ENCODE measurements at regions not wholly inside any gene's neighbourhood (a gene's known extent, or its start where the extent isn't known, plus 50 kb on each side); places are given as distances from the start of the nearest gene placed in this dataset.

DNA sequence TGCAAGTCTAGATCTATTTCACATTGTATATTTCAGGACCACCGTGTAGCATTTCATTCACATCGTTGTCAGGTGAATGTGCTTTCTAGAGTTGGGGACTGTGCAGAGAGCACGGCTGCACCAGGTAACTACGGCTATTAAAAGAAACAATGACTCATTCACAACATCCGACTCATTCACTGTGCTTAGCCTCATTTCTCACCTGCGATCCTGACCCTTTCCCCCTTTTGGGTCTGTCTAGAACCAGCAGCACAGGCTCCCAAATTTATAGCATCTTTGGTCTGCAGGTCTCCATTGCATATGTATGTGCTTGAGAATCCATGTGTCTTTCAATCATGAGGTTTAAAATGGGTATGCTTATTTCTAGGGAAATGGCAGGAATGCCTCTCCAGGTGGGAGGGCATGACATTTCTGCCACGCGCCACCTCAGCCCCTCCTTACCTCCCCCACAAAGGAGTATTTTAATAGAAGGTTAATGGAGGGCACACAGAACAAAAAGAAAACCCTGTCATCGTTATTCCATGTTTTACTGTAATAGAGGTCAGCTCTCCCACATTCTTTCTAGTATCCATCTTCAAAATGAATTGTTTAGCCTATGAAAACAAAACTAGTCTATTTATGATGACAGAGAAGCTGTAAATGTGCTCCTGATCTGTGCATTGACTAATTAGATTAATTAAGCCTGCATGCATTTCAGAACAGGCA lies 246.7 kb upstream of the EPHA4 start (continued):
- TF ChIP-seq ZNF331 (CRISPR knock-in tag; IDR thresholded peaks at IDR 0.05; ENCODE audit: low read depth), result no peak
- no peak for TF ChIP-seq EZH2phosphoT487 (IDR thresholded peaks at IDR 0.05; ENCODE audit: unreplicated experiment)
- TF ChIP-seq NANOG (IDR thresholded peaks at IDR 0.05; ENCODE audit: borderline replicate concordance), result no peak
- TF ChIP-seq POLR2AphosphoS5 (IDR thresholded peaks at IDR 0.05; ENCODE audit: low read depth), result no peak
- no peak for TF ChIP-seq STAT1 (IDR thresholded peaks at IDR 0.05; ENCODE audit: unreplicated experiment)
- TF ChIP-seq ZNF114 (CRISPR knock-in tag; IDR thresholded peaks at IDR 0.05), result no peak
- TF ChIP-seq, protein P1, sequence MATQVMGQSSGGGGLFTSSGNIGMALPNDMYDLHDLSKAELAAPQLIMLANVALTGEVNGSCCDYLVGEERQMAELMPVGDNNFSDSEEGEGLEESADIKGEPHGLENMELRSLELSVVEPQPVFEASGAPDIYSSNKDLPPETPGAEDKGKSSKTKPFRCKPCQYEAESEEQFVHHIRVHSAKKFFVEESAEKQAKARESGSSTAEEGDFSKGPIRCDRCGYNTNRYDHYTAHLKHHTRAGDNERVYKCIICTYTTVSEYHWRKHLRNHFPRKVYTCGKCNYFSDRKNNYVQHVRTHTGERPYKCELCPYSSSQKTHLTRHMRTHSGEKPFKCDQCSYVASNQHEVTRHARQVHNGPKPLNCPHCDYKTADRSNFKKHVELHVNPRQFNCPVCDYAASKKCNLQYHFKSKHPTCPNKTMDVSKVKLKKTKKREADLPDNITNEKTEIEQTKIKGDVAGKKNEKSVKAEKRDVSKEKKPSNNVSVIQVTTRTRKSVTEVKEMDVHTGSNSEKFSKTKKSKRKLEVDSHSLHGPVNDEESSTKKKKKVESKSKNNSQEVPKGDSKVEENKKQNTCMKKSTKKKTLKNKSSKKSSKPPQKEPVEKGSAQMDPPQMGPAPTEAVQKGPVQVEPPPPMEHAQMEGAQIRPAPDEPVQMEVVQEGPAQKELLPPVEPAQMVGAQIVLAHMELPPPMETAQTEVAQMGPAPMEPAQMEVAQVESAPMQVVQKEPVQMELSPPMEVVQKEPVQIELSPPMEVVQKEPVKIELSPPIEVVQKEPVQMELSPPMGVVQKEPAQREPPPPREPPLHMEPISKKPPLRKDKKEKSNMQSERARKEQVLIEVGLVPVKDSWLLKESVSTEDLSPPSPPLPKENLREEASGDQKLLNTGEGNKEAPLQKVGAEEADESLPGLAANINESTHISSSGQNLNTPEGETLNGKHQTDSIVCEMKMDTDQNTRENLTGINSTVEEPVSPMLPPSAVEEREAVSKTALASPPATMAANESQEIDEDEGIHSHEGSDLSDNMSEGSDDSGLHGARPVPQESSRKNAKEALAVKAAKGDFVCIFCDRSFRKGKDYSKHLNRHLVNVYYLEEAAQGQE (IDR thresholded peaks at IDR 0.05; ENCODE audit: unreplicated experiment), result no peak
- no peak for TF ChIP-seq EZH2 (IDR thresholded peaks at IDR 0.05; ENCODE audit: low read depth, unreplicated experiment)
- TF ChIP-seq, protein P2, sequence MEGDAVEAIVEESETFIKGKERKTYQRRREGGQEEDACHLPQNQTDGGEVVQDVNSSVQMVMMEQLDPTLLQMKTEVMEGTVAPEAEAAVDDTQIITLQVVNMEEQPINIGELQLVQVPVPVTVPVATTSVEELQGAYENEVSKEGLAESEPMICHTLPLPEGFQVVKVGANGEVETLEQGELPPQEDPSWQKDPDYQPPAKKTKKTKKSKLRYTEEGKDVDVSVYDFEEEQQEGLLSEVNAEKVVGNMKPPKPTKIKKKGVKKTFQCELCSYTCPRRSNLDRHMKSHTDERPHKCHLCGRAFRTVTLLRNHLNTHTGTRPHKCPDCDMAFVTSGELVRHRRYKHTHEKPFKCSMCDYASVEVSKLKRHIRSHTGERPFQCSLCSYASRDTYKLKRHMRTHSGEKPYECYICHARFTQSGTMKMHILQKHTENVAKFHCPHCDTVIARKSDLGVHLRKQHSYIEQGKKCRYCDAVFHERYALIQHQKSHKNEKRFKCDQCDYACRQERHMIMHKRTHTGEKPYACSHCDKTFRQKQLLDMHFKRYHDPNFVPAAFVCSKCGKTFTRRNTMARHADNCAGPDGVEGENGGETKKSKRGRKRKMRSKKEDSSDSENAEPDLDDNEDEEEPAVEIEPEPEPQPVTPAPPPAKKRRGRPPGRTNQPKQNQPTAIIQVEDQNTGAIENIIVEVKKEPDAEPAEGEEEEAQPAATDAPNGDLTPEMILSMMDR (conservative IDR thresholded peaks at IDR 0.05; ENCODE audit: low read depth in 2 of 2), result no peak

DNA sequence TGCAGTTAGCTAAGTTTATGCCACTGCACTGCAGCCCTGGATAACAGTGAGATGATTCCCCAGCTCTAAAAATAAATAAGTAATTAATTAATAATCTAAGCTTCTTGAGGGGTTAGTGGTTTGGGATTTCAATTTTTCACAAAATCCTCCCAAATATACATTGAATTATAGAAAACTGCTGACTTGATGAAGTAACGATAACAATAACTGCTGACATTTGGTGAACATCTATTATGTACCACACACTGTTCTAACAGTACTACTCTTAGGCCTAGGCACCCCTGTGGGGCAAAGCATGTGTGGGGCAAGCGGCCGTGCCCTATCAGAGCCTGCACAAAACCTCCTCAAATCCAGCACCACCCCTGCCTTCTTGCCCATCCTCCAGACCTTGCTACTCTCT lies 245.8 kb upstream of the EPHA4 start:
- H3K36me3 Mint-ChIP-seq (ENCODE audit: low read depth), result peaks cover 13% of the 10 kb centered on the region
- H3K4me1 Mint-ChIP-seq, result peaks cover 18% of the 10 kb centered on the region
- Histone ChIP-seq H3K27ac (ENCODE audit: low read depth) (no peak overlapping the region), H2AFZ (peak overlapping the region; percentile 44; the same call in 1 of the 2 replicates), H3K4me2 (no peak overlapping the region), H3K79me2 (replicated peaks; ENCODE audit: insufficient read depth) (no peaks in the 10 kb centered on the region), H3K27me3 (ENCODE audit: insufficient read depth) (no peaks in the 10 kb centered on the region), H3K4me1 (ENCODE audit: insufficient read depth) (peaks cover 12% of the 10 kb centered on the region; the same call in 1 of the 2 replicates), H3K4me3 (no peak overlapping the region), H4K20me1 (replicated peaks; ENCODE audit: insufficient read depth) (no peaks in the 10 kb centered on the region), H3K36me3 (ENCODE audit: insufficient read depth) (no peaks in the 10 kb centered on the region), H3K9me2 (ENCODE audit: insufficient read depth) (peaks cover 5% of the 10 kb centered on the region; the same call in 1 of the 2 replicates), H3F3A (replicated peaks; ENCODE audit: low read depth) (no peaks in the 10 kb centered on the region)
- H3K27me3 Mint-ChIP-seq (ENCODE audit: insufficient read depth, low read depth, poor library complexity), result peaks cover 1% of the 10 kb centered on the region
- H3K9me3 Mint-ChIP-seq, result peaks cover 9% of the 10 kb centered on the region
- no peak overlapping the region for H3K4me3 Mint-ChIP-seq
- H3K27ac Mint-ChIP-seq, result no peak overlapping the region; the same call in 1 of the 2 replicates
- DNase-seq (ENCODE audit: low spot score) (no peak), ATAC-seq (no peak)
- TF ChIP-seq NANOG (IDR thresholded peaks at IDR 0.05; ENCODE audit: borderline replicate concordance), result no peak
- TF ChIP-seq EZH2 (IDR thresholded peaks at IDR 0.05; ENCODE audit: low read depth, unreplicated experiment), result no peak
- TF ChIP-seq, protein P3, sequence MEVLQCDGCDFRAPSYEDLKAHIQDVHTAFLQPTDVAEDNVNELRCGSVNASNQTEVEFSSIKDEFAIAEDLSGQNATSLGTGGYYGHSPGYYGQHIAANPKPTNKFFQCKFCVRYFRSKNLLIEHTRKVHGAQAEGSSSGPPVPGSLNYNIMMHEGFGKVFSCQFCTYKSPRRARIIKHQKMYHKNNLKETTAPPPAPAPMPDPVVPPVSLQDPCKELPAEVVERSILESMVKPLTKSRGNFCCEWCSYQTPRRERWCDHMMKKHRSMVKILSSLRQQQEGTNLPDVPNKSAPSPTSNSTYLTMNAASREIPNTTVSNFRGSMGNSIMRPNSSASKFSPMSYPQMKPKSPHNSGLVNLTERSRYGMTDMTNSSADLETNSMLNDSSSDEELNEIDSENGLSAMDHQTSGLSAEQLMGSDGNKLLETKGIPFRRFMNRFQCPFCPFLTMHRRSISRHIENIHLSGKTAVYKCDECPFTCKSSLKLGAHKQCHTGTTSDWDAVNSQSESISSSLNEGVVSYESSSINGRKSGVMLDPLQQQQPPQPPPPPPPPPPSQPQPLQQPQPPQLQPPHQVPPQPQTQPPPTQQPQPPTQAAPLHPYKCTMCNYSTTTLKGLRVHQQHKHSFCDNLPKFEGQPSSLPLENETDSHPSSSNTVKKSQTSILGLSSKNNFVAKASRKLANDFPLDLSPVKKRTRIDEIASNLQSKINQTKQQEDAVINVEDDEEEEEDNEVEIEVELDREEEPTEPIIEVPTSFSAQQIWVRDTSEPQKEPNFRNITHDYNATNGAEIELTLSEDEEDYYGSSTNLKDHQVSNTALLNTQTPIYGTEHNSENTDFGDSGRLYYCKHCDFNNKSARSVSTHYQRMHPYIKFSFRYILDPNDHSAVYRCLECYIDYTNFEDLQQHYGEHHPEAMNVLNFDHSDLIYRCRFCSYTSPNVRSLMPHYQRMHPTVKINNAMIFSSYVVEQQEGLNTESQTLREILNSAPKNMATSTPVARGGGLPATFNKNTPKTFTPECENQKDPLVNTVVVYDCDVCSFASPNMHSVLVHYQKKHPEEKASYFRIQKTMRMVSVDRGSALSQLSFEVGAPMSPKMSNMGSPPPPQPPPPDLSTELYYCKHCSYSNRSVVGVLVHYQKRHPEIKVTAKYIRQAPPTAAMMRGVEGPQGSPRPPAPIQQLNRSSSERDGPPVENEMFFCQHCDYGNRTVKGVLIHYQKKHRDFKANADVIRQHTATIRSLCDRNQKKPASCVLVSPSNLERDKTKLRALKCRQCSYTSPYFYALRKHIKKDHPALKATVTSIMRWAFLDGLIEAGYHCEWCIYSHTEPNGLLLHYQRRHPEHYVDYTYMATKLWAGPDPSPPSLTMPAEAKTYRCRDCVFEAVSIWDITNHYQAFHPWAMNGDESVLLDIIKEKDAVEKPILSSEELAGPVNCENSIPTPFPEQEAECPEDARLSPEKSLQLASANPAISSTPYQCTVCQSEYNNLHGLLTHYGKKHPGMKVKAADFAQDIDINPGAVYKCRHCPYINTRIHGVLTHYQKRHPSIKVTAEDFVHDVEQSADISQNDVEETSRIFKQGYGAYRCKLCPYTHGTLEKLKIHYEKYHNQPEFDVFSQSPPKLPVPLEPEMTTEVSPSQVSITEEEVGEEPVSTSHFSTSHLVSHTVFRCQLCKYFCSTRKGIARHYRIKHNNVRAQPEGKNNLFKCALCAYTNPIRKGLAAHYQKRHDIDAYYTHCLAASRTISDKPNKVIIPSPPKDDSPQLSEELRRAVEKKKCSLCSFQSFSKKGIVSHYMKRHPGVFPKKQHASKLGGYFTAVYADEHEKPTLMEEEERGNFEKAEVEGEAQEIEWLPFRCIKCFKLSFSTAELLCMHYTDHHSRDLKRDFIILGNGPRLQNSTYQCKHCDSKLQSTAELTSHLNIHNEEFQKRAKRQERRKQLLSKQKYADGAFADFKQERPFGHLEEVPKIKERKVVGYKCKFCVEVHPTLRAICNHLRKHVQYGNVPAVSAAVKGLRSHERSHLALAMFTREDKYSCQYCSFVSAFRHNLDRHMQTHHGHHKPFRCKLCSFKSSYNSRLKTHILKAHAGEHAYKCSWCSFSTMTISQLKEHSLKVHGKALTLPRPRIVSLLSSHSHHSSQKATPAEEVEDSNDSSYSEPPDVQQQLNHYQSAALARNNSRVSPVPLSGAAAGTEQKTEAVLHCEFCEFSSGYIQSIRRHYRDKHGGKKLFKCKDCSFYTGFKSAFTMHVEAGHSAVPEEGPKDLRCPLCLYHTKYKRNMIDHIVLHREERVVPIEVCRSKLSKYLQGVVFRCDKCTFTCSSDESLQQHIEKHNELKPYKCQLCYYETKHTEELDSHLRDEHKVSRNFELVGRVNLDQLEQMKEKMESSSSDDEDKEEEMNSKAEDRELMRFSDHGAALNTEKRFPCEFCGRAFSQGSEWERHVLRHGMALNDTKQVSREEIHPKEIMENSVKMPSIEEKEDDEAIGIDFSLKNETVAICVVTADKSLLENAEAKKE (CRISPR knock-in tag; IDR thresholded peaks at IDR 0.05), result no peak
- TF ChIP-seq ZNF331 (CRISPR knock-in tag; IDR thresholded peaks at IDR 0.05; ENCODE audit: low read depth), result no peak
- TF ChIP-seq STAT1 (IDR thresholded peaks at IDR 0.05; ENCODE audit: unreplicated experiment), result no peak
- TF ChIP-seq ZNF114 (CRISPR knock-in tag; IDR thresholded peaks at IDR 0.05), result no peak
- TF ChIP-seq, protein P4, sequence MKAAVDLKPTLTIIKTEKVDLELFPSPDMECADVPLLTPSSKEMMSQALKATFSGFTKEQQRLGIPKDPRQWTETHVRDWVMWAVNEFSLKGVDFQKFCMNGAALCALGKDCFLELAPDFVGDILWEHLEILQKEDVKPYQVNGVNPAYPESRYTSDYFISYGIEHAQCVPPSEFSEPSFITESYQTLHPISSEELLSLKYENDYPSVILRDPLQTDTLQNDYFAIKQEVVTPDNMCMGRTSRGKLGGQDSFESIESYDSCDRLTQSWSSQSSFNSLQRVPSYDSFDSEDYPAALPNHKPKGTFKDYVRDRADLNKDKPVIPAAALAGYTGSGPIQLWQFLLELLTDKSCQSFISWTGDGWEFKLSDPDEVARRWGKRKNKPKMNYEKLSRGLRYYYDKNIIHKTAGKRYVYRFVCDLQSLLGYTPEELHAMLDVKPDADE (IDR thresholded peaks at IDR 0.05), result no peak
- TF ChIP-seq POLR2AphosphoS5 (IDR thresholded peaks at IDR 0.05; ENCODE audit: low read depth), result no peak
- TF ChIP-seq EZH2phosphoT487 (IDR thresholded peaks at IDR 0.05; ENCODE audit: unreplicated experiment), result no peak
